Upper lobe of left lung (tissue), 6 donors: ENCODE measurements at regions not wholly inside any gene's neighbourhood (a gene's known extent, or its start where the extent isn't known, plus 50 kb on each side); places are given as distances from the start of the nearest gene placed in this dataset.
A peak's percentile ranks its signal among the peaks of the same experiment; 100 is the strongest.

Experiments
- ATAC-seq, 2 donors: fragments of 200-7000 bp; cut with Tn5 transposase; one replicate each; pipeline ENCODE4 v1.9.1; 2022; ENCODE audit warnings: mild to moderate bottlenecking in 2 of 2, moderate library complexity in 2 of 2; ENCODE audit not compliant: low FRiP score in 2 of 2
- DNase-seq, 2 donors: peaks; one replicate each; pipeline ENCODE4 v3.0.0-alpha.2; 2019 to 2020
- H3K27ac ChIP-seq, 4 donors: fragments of 200-600 bp; sonication (generic); one replicate each; pipeline ENCODE4 v1.5.1; 2016 to 2019
- H3K27me3 ChIP-seq, 4 donors: fragments of 200-600 bp; sonication (generic); one replicate each; pipeline ENCODE4 v1.5.1; 2017 to 2019
- H3K36me3 ChIP-seq, 4 donors: fragments of 200-600 bp; sonication (generic); one replicate each; pipeline ENCODE4 v1.5.1; 2016 to 2019
- H3K4me1 ChIP-seq, 4 donors: fragments of 200-600 bp; sonication (generic); one replicate each; pipeline ENCODE4 v1.5.1; 2018 to 2019
- H3K4me3 ChIP-seq, 4 donors: fragments of 200-600 bp; sonication (generic); one replicate each; pipeline ENCODE4 v1.5.1; 2017 to 2019; ENCODE audit warnings: mild to moderate bottlenecking in 2 of 4, moderate library complexity in 1 of 4
- H3K9me3 ChIP-seq, 4 donors: fragments of 200-600 bp; sonication (generic); one replicate each; pipeline ENCODE4 v1.5.1; 2018 to 2019
- EP300 ChIP-seq, 4 donors: sonication (generic); formaldehyde crosslinking; IDR thresholded peaks; one replicate each; pipeline ENCODE4 v1.5.1; 2017; ENCODE audit warnings: antibody characterized with exemption in 4 of 4, control low read depth in 2 of 4
- POLR2A ChIP-seq, 4 donors: fragments of 450-650 bp; IDR thresholded peaks; one replicate each; pipeline ENCODE4 v1.5.1; 2016 to 2017; ENCODE audit warnings: antibody characterized with exemption in 4 of 4, mild to moderate bottlenecking in 2 of 4
- POLR2AphosphoS5 ChIP-seq, 2 donors: sonication (generic); formaldehyde crosslinking; IDR thresholded peaks; one replicate each; pipeline ENCODE4 v1.5.1; 2017; ENCODE audit warnings: antibody characterized with exemption in 2 of 2
- WGBS, 2 donors: methylation state at CpG; one replicate each; pipeline ENCODE4 v1.1.5; 2017 to 2018; 5-methylcytosine and 5-hydroxymethylcytosine counted together
- TF ChIP-seq, protein P1 (sequence below), 6 experiments: fragments of 450-650 bp in 4 of 6; fragments of 200-600 bp in 2 of 6; sonication (generic) in 2 of 6; IDR thresholded peaks; one replicate each; pipeline ENCODE4 v1.5.1; 2016 to 2019; ENCODE audit warnings: antibody characterized with exemption in 6 of 6
- donor health status: DM: no; HTN: no; CAD: no; lungs with moderate emphysema.
- donor health status: DM: no; HTN: yes; CAD: no; lungs with severe emphysema.

GRCh38 chr2:7225848-7226247 is 308.6 kb downstream of the RNF144A start:
- ATAC-seq = no peak
- WGBS, 2 donors = 83% methylated on average over 1 of the region's 1 CpG

DNA sequence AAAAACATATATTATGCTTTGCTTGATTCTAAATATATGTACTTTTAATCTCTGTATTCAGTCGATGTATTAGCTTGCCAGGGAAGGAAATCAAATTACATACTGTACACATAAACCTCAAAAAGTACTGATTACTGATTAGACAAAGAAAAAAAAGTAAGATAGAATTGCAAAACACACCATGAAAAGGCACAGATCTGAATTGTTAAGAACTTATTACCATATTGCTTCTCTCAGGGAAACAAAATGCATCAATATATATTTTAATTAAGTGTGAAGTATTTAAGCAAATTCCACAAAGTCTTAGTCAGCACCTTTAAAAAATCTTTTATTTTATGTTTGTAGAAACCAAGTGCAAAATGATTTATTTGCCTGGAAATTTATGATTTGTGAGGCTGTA is 309.3 kb downstream of the RNF144A start:
- H3K27ac ChIP-seq = no peak overlapping the region
- H3K36me3 ChIP-seq = no peaks in the 10 kb centered on the region
- H3K4me1 ChIP-seq = no peaks in the 10 kb centered on the region
- ATAC-seq = no peak
- no peaks in the 10 kb centered on the region for H3K27me3 ChIP-seq
- WGBS, 2 donors = 6 to 8% methylated on average over 1 of the region's 1 CpG
- TF ChIP-seq, protein P1, sequence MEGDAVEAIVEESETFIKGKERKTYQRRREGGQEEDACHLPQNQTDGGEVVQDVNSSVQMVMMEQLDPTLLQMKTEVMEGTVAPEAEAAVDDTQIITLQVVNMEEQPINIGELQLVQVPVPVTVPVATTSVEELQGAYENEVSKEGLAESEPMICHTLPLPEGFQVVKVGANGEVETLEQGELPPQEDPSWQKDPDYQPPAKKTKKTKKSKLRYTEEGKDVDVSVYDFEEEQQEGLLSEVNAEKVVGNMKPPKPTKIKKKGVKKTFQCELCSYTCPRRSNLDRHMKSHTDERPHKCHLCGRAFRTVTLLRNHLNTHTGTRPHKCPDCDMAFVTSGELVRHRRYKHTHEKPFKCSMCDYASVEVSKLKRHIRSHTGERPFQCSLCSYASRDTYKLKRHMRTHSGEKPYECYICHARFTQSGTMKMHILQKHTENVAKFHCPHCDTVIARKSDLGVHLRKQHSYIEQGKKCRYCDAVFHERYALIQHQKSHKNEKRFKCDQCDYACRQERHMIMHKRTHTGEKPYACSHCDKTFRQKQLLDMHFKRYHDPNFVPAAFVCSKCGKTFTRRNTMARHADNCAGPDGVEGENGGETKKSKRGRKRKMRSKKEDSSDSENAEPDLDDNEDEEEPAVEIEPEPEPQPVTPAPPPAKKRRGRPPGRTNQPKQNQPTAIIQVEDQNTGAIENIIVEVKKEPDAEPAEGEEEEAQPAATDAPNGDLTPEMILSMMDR (IDR thresholded peaks at IDR 0.05) = no peak
- TF ChIP-seq POLR2A (IDR thresholded peaks at IDR 0.05) (no peak), POLR2AphosphoS5 (IDR thresholded peaks at IDR 0.05) (no peak), EP300 (IDR thresholded peaks at IDR 0.05) (no peak)
- no peak overlapping the region for H3K4me3 ChIP-seq
- H3K9me3 ChIP-seq = no peaks in the 10 kb centered on the region
- no peak for DNase-seq

More at GRCh38 chr2:7225848-7226247, 308.6 kb downstream of the RNF144A start:
- Histone ChIP-seq H3K4me1 (no peaks in the 10 kb centered on the region), H3K4me3 (no peak overlapping the region), H3K36me3 (no peaks in the 10 kb centered on the region), H3K9me3 (no peaks in the 10 kb centered on the region), H3K27ac (no peak overlapping the region), H3K27me3 (no peaks in the 10 kb centered on the region)
- TF ChIP-seq POLR2AphosphoS5 (IDR thresholded peaks at IDR 0.05) (no peak), EP300 (IDR thresholded peaks at IDR 0.05) (no peak), POLR2A (IDR thresholded peaks at IDR 0.05) (no peak)
- TF ChIP-seq, protein P1 (IDR thresholded peaks at IDR 0.05) = no peak
- DNase-seq = no peak

GRCh38 chr2:7233126-7233525 is 315.9 kb downstream of the RNF144A start:
- Histone ChIP-seq H3K9me3 (no peaks in the 10 kb centered on the region), H3K27me3 (no peaks in the 10 kb centered on the region), H3K4me3 (no peak overlapping the region), H3K4me1 (no peaks in the 10 kb centered on the region), H3K27ac (no peak overlapping the region), H3K36me3 (no peaks in the 10 kb centered on the region)
- ATAC-seq (no peak), DNase-seq (no peak)
- 50 to 83% methylated on average over 1 of the region's 1 CpG for WGBS, 2 donors
- TF ChIP-seq, protein P1 (IDR thresholded peaks at IDR 0.05) = no peak
- TF ChIP-seq EP300 (IDR thresholded peaks at IDR 0.05) (no peak), POLR2AphosphoS5 (IDR thresholded peaks at IDR 0.05) (no peak), POLR2A (IDR thresholded peaks at IDR 0.05) (no peak)

DNA sequence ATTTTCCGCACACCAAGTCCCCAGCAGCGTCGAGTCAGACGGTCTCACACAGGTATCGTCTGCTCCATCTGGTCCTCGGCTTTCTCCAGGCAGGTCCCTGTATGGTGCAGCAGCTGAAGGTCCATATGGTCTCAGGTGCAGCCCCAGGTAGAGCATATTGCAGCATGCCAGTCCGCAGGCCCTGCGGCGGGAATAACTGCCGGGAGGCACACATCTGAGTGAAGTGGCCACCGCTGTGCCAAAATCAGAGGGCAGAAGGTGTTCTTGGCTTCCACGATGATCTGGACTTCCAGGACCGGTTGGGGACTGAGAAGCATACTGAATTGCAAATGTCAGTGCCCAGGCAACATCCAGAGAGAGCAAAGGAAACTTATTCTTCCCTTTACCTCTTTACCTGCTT is 320.3 kb downstream of the RNF144A start:
- ATAC-seq = no peak
- Histone ChIP-seq H3K4me1 (no peaks in the 10 kb centered on the region), H3K9me3 (no peaks in the 10 kb centered on the region), H3K27ac (no peak overlapping the region), H3K27me3 (no peaks in the 10 kb centered on the region), H3K4me3 (no peak overlapping the region), H3K36me3 (no peaks in the 10 kb centered on the region)
- WGBS, 2 donors = 92 to 96% methylated on average over 13 of the region's 13 CpGs
- DNase-seq = peak in 1 of 2 donors; percentile 33
- no peak for TF ChIP-seq POLR2AphosphoS5 (IDR thresholded peaks at IDR 0.05)
- TF ChIP-seq, protein P1 (IDR thresholded peaks at IDR 0.05) = no peak
- no peak for TF ChIP-seq EP300 (IDR thresholded peaks at IDR 0.05)
- no peak for TF ChIP-seq POLR2A (IDR thresholded peaks at IDR 0.05)

DNA sequence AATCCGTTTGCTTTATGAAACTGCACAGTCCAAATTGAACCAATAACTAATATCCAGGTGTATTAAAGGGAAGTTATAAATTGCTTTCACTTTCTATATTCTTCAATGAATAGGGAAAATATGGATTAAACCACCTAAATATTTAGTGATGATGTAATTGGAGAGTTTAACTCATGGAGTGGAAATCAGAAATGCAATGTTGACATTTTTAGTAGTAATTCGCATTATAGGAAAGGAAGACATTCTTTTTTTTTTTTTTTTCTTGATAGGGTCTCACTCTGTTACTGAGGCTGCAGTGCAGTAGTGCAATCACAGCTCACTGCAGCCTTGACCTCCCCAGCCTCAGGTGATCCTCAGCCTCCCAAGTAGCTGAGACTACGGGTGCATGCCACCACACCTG is 321.9 kb downstream of the RNF144A start:
- DNase-seq (no peak), ATAC-seq (no peak)
- Histone ChIP-seq H3K4me3 (no peak overlapping the region), H3K9me3 (no peaks in the 10 kb centered on the region), H3K4me1 (no peaks in the 10 kb centered on the region), H3K27me3 (no peaks in the 10 kb centered on the region), H3K27ac (no peak overlapping the region), H3K36me3 (no peaks in the 10 kb centered on the region)
- TF ChIP-seq POLR2AphosphoS5 (IDR thresholded peaks at IDR 0.05) (no peak), EP300 (IDR thresholded peaks at IDR 0.05) (no peak), POLR2A (IDR thresholded peaks at IDR 0.05) (no peak)
- TF ChIP-seq, protein P1 (IDR thresholded peaks at IDR 0.05) = no peak
- WGBS, 2 donors = 79 to 85% methylated on average over 3 of the region's 3 CpGs
